Mesendoderm (in vitro differentiated cells): ENCODE measurements at regions not wholly inside any gene's neighbourhood (a gene's known extent, or its start where the extent isn't known, plus 50 kb on each side); places are given as distances from the start of the nearest gene placed in this dataset.

ENCODE experiments used
- DNase-seq: peaks from one replicate; pipeline ENCODE4 v3.0.0; 2013
- H2AK5ac ChIP-seq: 2 replicates; pipeline ENCODE4 v1.6.1; 2013; ENCODE audit warnings: low read length, inconsistent platforms
- H2BK120ac ChIP-seq: 2 replicates; pipeline ENCODE4 v1.6.1; 2013; ENCODE audit warnings: low read depth, mild to moderate bottlenecking, low read length, moderate library complexity, mixed read lengths
- H2BK15ac ChIP-seq: replicated peaks from 2 replicates; pipeline ENCODE4 v1.6.1; 2013; ENCODE audit warnings: low read depth, mild to moderate bottlenecking, moderate library complexity
- H2BK5ac ChIP-seq: 2 replicates; pipeline ENCODE4 v1.6.1; 2013; ENCODE audit warnings: low read length, inconsistent platforms
- H3K18ac ChIP-seq: 2 replicates; pipeline ENCODE4 v1.6.1; 2013; ENCODE audit warnings: mild to moderate bottlenecking, low read length, mixed read lengths
- H3K23ac ChIP-seq: one replicate; pipeline ENCODE4 v1.6.1; 2013; ENCODE audit warnings: low read length
- H3K27ac ChIP-seq: 2 replicates; pipeline ENCODE4 v1.5.1; 2013; ENCODE audit warnings: low read depth, mild to moderate bottlenecking, inconsistent platforms, low read length, moderate library complexity
- H3K27me3 ChIP-seq: 2 replicates; pipeline ENCODE4 v1.6.1; 2013; ENCODE audit warnings: low read length, control low read depth, mild to moderate bottlenecking, inconsistent platforms; ENCODE audit not compliant: insufficient read depth, poor library complexity
- H3K36me3 ChIP-seq: 2 replicates; pipeline ENCODE4 v1.6.1; 2013; ENCODE audit warnings: low read length, inconsistent platforms; ENCODE audit not compliant: control insufficient read depth, insufficient read depth
- H3K4ac ChIP-seq: one replicate; pipeline ENCODE4 v1.6.1; 2013; ENCODE audit warnings: low read depth, mild to moderate bottlenecking, low read length, moderate library complexity
- H3K4me1 ChIP-seq: 2 replicates; pipeline ENCODE4 v1.6.1; 2013; ENCODE audit warnings: low read depth, low read length, inconsistent platforms; ENCODE audit not compliant: control insufficient read depth
- H3K4me2 ChIP-seq: 2 replicates; pipeline ENCODE4 v1.6.1; 2013; ENCODE audit warnings: low read length
- H3K4me3 ChIP-seq: 2 replicates; pipeline ENCODE4 v1.5.1; 2013; ENCODE audit warnings: mild to moderate bottlenecking, low read length
- H3K56ac ChIP-seq: one replicate; pipeline ENCODE4 v1.6.1; 2013; ENCODE audit warnings: low read length
- H3K79me1 ChIP-seq: 2 replicates; pipeline ENCODE4 v1.6.1; 2013; ENCODE audit warnings: low read length, inconsistent platforms
- H3K79me2 ChIP-seq: 2 replicates; pipeline ENCODE4 v1.6.1; 2013; ENCODE audit warnings: mild to moderate bottlenecking, low read length; ENCODE audit not compliant: control insufficient read depth, insufficient read depth
- H3K9ac ChIP-seq: 2 replicates; pipeline ENCODE4 v1.6.1; 2013; ENCODE audit warnings: low read length, inconsistent platforms
- H4K5ac ChIP-seq: one replicate; pipeline ENCODE4 v1.6.1; 2013; ENCODE audit warnings: low read length
- H4K8ac ChIP-seq: one replicate; pipeline ENCODE4 v1.6.1; 2013; ENCODE audit warnings: low read depth, mild to moderate bottlenecking, control low read depth, low read length, moderate library complexity
- WGBS: extraction: QIAGEN DNeasy Blood & Tissue Kit; methylation state at CpG from one replicate; pipeline ENCODE4 v1.1.7; 2013; ENCODE audit warnings: low lambda C conversion rate, missing lambda C conversion rate; ENCODE audit not compliant: insufficient coverage; ENCODE audit errors: extremely low coverage; 5-methylcytosine and 5-hydroxymethylcytosine counted together

GRCh38 chr10:110421512-110422138, 76.1 kb upstream of the DUSP5 start:
- no peak overlapping the region for H3K56ac ChIP-seq
- H2BK120ac ChIP-seq: no peak overlapping the region
- H2BK15ac ChIP-seq: no peak overlapping the region
- no peak overlapping the region for H4K5ac ChIP-seq
- H3K27me3 ChIP-seq: no peaks in the 10 kb centered on the region
- no peak overlapping the region for H4K8ac ChIP-seq
- no peak overlapping the region for H3K4me2 ChIP-seq
- no peak overlapping the region for H3K18ac ChIP-seq
- H3K9ac ChIP-seq: no peak overlapping the region
- no peak for DNase-seq
- no peak overlapping the region for H3K4me3 ChIP-seq
- H3K27ac ChIP-seq: no peak overlapping the region
- H3K79me1 ChIP-seq: no peaks in the 10 kb centered on the region
- no peaks in the 10 kb centered on the region for H3K36me3 ChIP-seq
- no peaks in the 10 kb centered on the region for H3K79me2 ChIP-seq
- no peaks in the 10 kb centered on the region for H3K4me1 ChIP-seq
- H3K23ac ChIP-seq: no peak overlapping the region
- H3K4ac ChIP-seq: no peak overlapping the region
- no peak overlapping the region for H2BK5ac ChIP-seq
- WGBS: no CpG with 5 or more reads among the region's 3 CpGs
- no peak overlapping the region for H2AK5ac ChIP-seq

DNA sequence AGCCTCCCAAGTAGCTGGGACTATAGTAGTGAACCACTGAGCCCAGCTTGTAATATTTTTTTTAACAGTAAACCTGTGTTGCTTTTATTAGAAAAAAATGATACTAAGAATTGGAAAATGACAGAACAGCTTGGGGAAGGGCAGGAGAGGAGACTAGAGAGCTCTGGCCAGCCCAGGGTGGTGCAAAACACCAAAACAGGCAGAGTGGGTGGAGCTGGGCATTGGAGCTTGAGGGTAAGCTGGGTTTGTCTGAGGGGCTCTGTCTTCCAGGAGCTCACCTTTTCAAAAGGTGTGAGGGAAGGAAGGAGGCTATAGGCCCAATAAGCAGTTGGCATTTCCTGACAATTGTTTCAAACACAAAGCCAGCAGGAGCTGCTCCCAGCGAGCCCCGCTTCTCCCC, 75.2 kb upstream of the DUSP5 start:
- H3K79me2 ChIP-seq: no peaks in the 10 kb centered on the region
- H3K23ac ChIP-seq: no peak overlapping the region
- H3K79me1 ChIP-seq: no peaks in the 10 kb centered on the region
- no peaks in the 10 kb centered on the region for H3K36me3 ChIP-seq
- H3K4me1 ChIP-seq: no peaks in the 10 kb centered on the region
- H2BK120ac ChIP-seq: no peak overlapping the region
- no peak overlapping the region for H3K18ac ChIP-seq
- no CpG with 5 or more reads among the region's 2 CpGs for WGBS
- H2AK5ac ChIP-seq: no peak overlapping the region
- no peak overlapping the region for H3K9ac ChIP-seq
- no peak overlapping the region for H3K4ac ChIP-seq
- no peak overlapping the region for H4K5ac ChIP-seq
- H4K8ac ChIP-seq: no peak overlapping the region
- no peak overlapping the region for H2BK15ac ChIP-seq
- no peak overlapping the region for H3K4me3 ChIP-seq
- no peak overlapping the region for H2BK5ac ChIP-seq
- DNase-seq: no peak
- no peak overlapping the region for H3K27ac ChIP-seq
- no peaks in the 10 kb centered on the region for H3K27me3 ChIP-seq
- no peak overlapping the region for H3K56ac ChIP-seq
- H3K4me2 ChIP-seq: no peak overlapping the region

GRCh38 chr10:110423650-110424049, 74.1 kb upstream of the DUSP5 start:
- Histone ChIP-seq H2AK5ac (no peak overlapping the region), H2BK5ac (no peak overlapping the region), H3K9ac (no peak overlapping the region), H3K4ac (no peak overlapping the region), H3K79me2 (no peaks in the 10 kb centered on the region), H4K5ac (no peak overlapping the region), H3K18ac (no peak overlapping the region), H3K27ac (no peak overlapping the region), H2BK15ac (no peak overlapping the region), H3K4me1 (no peaks in the 10 kb centered on the region), H3K79me1 (no peaks in the 10 kb centered on the region), H3K4me2 (no peak overlapping the region), H3K56ac (no peak overlapping the region), H3K4me3 (no peak overlapping the region), H4K8ac (no peak overlapping the region), H2BK120ac (no peak overlapping the region), H3K36me3 (no peaks in the 10 kb centered on the region), H3K27me3 (no peaks in the 10 kb centered on the region), H3K23ac (no peak overlapping the region)
- WGBS: no CpG with 5 or more reads among the region's 6 CpGs
- no peak for DNase-seq

GRCh38 chr10:110425684-110426293, 71.9 kb upstream of the DUSP5 start:
- Histone ChIP-seq H3K9ac (no peak overlapping the region), H3K79me1 (no peaks in the 10 kb centered on the region), H3K27ac (no peak overlapping the region), H3K18ac (no peak overlapping the region), H3K4me3 (no peak overlapping the region), H2AK5ac (no peak overlapping the region), H3K23ac (no peak overlapping the region), H3K4me1 (no peaks in the 10 kb centered on the region), H3K27me3 (no peaks in the 10 kb centered on the region), H4K5ac (no peak overlapping the region), H4K8ac (no peak overlapping the region), H2BK120ac (no peak overlapping the region), H3K4me2 (no peak overlapping the region), H3K56ac (no peak overlapping the region), H3K79me2 (no peaks in the 10 kb centered on the region), H2BK15ac (no peak overlapping the region), H3K36me3 (no peaks in the 10 kb centered on the region), H3K4ac (no peak overlapping the region), H2BK5ac (no peak overlapping the region)
- WGBS: no CpG with 5 or more reads among the region's 11 CpGs
- peak; percentile 49 for DNase-seq

GRCh38 chr10:110426294-110427181, 71.2 kb upstream of the DUSP5 start:
- Histone ChIP-seq H4K5ac (no peak overlapping the region), H2AK5ac (no peak overlapping the region), H2BK15ac (no peak overlapping the region), H3K9ac (no peak overlapping the region), H3K18ac (peak overlapping the region; percentile 32), H2BK120ac (no peak overlapping the region), H3K56ac (peak overlapping the region; percentile 36), H3K79me2 (no peaks in the 10 kb centered on the region), H3K4me2 (no peak overlapping the region), H3K36me3 (no peaks in the 10 kb centered on the region), H3K27ac (no peak overlapping the region), H3K23ac (no peak overlapping the region), H3K4me1 (no peaks in the 10 kb centered on the region), H4K8ac (no peak overlapping the region), H2BK5ac (no peak overlapping the region), H3K4me3 (no peak overlapping the region), H3K27me3 (no peaks in the 10 kb centered on the region), H3K4ac (no peak overlapping the region), H3K79me1 (no peaks in the 10 kb centered on the region)
- peak; percentile 63 for DNase-seq
- no CpG with 5 or more reads among the region's 14 CpGs for WGBS
